Thyroid gland (tissue), 4 donors: ENCODE measurements at regions not wholly inside any gene's neighbourhood (a gene's known extent, or its start where the extent isn't known, plus 50 kb on each side); places are given as distances from the start of the nearest gene placed in this dataset.

Experiments
- CTCF ChIP-seq, 6 experiments: fragments of 200-600 bp in 3 of 6; fragments of 450-650 bp in 3 of 6; sonication (generic) in 3 of 6; IDR thresholded peaks; one replicate each; pipeline ENCODE4 v1.5.1; 2016 to 2019; ENCODE audit warnings: antibody characterized with exemption in 6 of 6, mild to moderate bottlenecking in 2 of 6, inconsistent platforms in 1 of 6, moderate library complexity in 1 of 6
- POLR2A ChIP-seq, 2 donors: fragments of 450-650 bp; IDR thresholded peaks; one replicate each; pipeline ENCODE4 v1.6.1; 2017; ENCODE audit warnings: antibody characterized with exemption in 2 of 2, mild to moderate bottlenecking in 2 of 2, moderate library complexity in 1 of 2

GRCh38 chr12:126268222-126268621 is 1203.0 kb downstream of the AACS start:
- TF ChIP-seq CTCF (IDR thresholded peaks at IDR 0.05) (no peak), POLR2A (IDR thresholded peaks at IDR 0.05) (no peak)
